ENCODE measurements at regions not wholly inside any gene's neighbourhood (a gene's known extent, or its start where the extent isn't known, plus 50 kb on each side); places are given as distances from the start of the nearest gene placed in this dataset.

GRCh38 chr3:3735919-3736318, 63.3 kb upstream of the LRRN1 start:
- no peak for TF ChIP-seq POLR2A (IDR thresholded peaks at IDR 0.05)
- no peak for TF ChIP-seq CTCF (IDR thresholded peaks at IDR 0.05)

Measured in Peyer's patch (tissue), 4 donors.